ENCODE measurements at regions not wholly inside any gene's neighbourhood (a gene's known extent, or its start where the extent isn't known, plus 50 kb on each side); places are given as distances from the start of the nearest gene placed in this dataset.

- no peak for DNase-seq
Observed at GRCh38 chr10:129325893-129326292, 141.1 kb upstream of the MGMT start.

GRCh38 chr10:129328546-129328945 is 138.5 kb upstream of the MGMT start:
- no peak for DNase-seq

GRCh38 chr10:129329385-129330055 is 137.5 kb upstream of the MGMT start:
- DNase-seq: no peak

GRCh38 chr10:129330211-129330610 is 136.8 kb upstream of the MGMT start:
- no peak for DNase-seq

GRCh38 chr10:129331207-129331838 is 135.7 kb upstream of the MGMT start:
- DNase-seq: no peak

- no peak for DNase-seq
Observed at GRCh38 chr10:129331839-129332220, 135.2 kb upstream of the MGMT start.

GRCh38 chr10:129332476-129332875 is 134.6 kb upstream of the MGMT start:
- no peak for DNase-seq

GRCh38 chr10:129333706-129334105 is 133.3 kb upstream of the MGMT start:
- DNase-seq: no peak

- DNase-seq: no peak
Observed at GRCh38 chr10:129334266-129334665, 132.8 kb upstream of the MGMT start.

GRCh38 chr10:129335396-129335795 is 131.6 kb upstream of the MGMT start:
- no peak for DNase-seq

- no peak for DNase-seq
Observed at GRCh38 chr10:129335942-129336341, 131.1 kb upstream of the MGMT start.

- no peak for DNase-seq
Observed at GRCh38 chr10:129339191-129339590, 127.8 kb upstream of the MGMT start.

GRCh38 chr10:129339841-129340240 is 127.2 kb upstream of the MGMT start:
- DNase-seq: no peak

- DNase-seq: no peak
Observed at GRCh38 chr10:129341087-129341486, 126.0 kb upstream of the MGMT start.

GRCh38 chr10:129342385-129342784 is 124.7 kb upstream of the MGMT start:
- no peak for DNase-seq

GRCh38 chr10:129343141-129343540 is 123.9 kb upstream of the MGMT start:
- DNase-seq: no peak

GRCh38 chr10:129344103-129344502 is 122.9 kb upstream of the MGMT start:
- no peak for DNase-seq

- no peak for DNase-seq
Observed at GRCh38 chr10:129344731-129345355, 122.2 kb upstream of the MGMT start.

GRCh38 chr10:129345763-129346162 is 121.3 kb upstream of the MGMT start:
- DNase-seq: no peak

- no peak for DNase-seq
Observed at GRCh38 chr10:129350690-129351089, 116.4 kb upstream of the MGMT start.

- DNase-seq: no peak
Observed at GRCh38 chr10:129353101-129353500, 113.9 kb upstream of the MGMT start.

GRCh38 chr10:129360046-129360445 is 107.0 kb upstream of the MGMT start:
- DNase-seq: no peak

- DNase-seq: no peak
Observed at GRCh38 chr10:129361676-129362376, 105.2 kb upstream of the MGMT start.

- DNase-seq: no peak
Observed at GRCh38 chr10:129364949-129365348, 102.1 kb upstream of the MGMT start.

All from NCI-H2107 (cell line).